HG03064 (cell line): ENCODE measurements at regions not wholly inside any gene's neighbourhood (a gene's known extent, or its start where the extent isn't known, plus 50 kb on each side); places are given as distances from the start of the nearest gene placed in this dataset.

Experiments
- ATAC-seq: cut with Tn5 transposase; IDR thresholded peaks from one replicate; pipeline ENCODE4 v1.9.1; 2021; ENCODE audit warnings: low read depth; ENCODE audit not compliant: unreplicated experiment

DNA sequence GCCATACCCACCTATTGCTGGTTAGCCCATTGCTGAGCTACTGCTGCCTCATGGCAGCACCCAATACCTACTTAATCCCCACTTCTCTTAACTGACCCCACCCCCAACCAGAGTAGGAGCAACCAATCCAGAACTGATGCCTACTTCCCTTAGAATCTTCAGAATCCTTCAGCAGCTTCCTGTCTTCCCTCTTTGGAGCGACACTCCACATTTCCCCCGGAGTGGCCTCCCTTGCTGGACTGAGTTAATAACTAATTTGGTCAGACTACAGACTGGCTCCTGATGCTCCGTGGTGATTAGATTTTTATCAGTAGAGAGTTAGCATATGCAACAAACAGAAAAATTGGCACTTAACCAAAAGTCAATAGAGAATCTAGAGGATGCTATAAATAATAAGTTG is 51.2 kb upstream of the UBR2 start:
- ATAC-seq: no peak

GRCh38 chr6:42511803-42512422 is 51.9 kb upstream of the UBR2 start:
- no peak for ATAC-seq

DNA sequence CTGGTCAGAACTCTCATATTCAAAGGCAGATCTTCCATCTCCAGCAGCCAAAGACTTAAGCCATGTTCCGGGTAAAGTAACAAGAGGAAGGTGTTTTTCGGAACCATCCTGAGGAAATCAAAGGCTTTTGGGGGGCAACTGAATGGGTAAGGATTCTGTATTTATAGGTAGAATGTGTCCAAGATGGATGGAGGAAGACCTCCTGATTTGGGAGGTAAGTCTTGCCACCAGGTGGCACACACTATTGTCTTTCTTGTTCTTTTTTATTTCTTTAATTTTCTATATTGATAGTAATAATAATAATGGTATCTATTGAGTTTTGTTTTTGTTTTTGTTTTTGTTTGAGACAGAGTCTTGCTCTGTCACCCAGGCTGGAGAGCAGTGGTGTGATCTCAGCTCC is 53.0 kb upstream of the UBR2 start:
- no peak for ATAC-seq

DNA sequence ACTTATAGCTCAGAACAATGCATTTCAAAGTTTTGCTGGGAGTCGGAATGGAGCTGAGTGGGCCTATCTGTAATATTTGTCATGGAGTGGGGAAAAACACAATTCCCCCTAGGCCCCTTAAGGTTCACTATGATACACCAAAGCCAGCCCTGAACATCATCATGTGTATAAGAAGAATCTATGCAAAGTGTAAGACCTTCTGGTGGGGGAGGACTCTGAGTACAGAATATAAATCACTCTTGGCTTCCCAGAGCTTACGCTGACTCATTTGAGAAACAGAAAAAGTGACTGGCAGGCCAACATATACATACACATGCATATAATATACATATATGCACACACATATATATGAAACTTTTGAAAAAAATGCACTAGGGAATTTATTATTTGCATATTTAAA is 54.1 kb upstream of the UBR2 start:
- no peak for ATAC-seq

DNA sequence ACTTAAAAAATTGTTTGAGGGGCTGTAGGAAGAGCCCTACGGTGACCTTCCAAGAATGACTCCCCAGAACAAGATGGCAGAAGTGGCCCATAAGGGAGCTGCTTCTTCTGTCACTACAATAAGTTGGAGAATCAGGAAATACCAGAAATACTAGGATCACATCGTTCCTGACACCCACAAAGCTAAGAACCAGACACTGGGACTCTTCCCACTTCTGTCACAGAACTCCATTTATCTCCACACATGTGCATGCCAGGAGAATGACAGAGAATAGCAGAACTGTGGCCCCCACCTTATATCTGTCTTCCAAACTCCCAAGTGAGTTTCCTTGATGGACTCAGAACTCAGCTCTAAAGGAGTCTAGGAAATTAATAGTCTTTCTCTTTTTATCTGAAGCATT is 54.6 kb upstream of the UBR2 start:
- ATAC-seq: no peak

DNA sequence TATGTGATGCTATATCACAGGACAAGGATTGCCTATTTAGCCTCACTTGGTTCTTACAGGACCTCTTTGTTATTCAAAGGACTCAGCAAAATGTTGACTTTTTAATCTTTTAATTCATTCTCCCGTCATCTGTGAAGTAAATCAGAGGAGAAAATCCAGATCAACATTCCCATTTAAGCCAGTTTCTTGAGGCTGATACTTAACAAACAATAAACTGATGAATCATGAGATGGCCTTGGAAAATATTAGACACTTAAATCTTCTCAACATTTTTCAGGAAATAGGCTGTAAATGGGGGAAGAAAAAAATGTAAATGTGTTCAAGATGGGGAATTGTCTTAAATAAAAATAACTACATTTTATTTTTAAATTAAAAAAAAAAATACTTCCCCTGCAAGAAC is 55.9 kb upstream of the UBR2 start:
- no peak for ATAC-seq

- peak; percentile 37 for ATAC-seq
Measured at GRCh38 chr6:42507195-42507594, 55.5 kb upstream of the TRERF1 start.

- ATAC-seq: no peak
Measured at GRCh38 chr6:42506070-42506469, 54.3 kb upstream of the TRERF1 start.

DNA sequence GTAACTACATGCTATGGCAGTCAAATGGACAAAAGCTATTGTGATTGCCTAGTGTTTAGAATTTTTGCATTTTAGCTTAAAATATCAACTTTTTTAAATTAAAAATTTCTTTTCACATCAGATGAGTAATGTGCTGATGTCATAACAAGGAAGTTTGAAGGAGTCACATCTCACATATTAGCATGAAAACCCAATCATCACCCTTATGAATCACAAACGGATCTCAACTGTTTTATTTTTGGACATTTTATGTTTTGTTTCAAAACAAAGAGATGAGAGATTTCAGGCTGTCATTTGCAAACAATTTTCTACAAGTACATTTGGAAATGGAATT is 53.6 kb upstream of the TRERF1 start:
- ATAC-seq: no peak

DNA sequence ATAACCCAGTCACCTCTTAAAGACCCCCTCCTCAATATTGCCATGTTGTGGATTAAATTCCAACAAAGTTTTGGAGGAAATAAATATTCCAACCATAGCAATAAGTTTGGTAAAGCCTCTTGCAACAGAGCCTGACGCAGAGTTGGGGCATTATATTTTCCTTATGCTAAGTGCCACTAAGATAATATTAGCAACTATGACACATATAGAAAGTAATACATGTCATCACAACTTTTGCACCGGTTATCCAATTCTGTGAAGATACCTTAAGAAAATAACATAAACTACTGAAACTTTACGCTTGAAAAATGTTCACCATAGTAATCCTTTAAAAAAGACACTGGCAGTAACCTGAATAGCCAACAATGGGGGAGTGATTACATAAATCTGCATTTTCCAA is 52.2 kb upstream of the TRERF1 start:
- no peak for ATAC-seq

- ATAC-seq: no peak
Measured at GRCh38 chr6:42502990-42503389, 51.3 kb upstream of the TRERF1 start.

DNA sequence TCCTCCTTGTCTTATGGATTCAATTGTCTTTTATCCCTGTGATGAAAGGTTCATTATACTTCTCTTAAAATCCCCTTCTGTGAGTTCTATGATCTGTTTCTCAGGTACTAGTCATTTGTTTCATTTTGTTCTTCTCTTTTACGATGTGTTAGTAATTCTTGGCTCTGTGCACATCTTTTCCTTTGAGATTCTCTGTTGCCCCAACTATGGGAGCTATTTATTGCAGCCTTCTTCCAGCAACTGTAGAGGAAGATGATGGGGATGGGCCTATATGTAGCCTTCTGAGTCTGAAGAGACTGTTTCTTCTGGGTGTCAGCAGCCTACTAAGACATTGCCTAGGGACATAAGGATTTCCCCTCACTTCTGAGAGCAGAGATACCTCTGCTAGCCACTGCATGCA is 50.4 kb upstream of the TRERF1 start:
- ATAC-seq: no peak
